A549 (cell line): ENCODE measurements at regions not wholly inside any gene's neighbourhood (a gene's known extent, or its start where the extent isn't known, plus 50 kb on each side); places are given as distances from the start of the nearest gene placed in this dataset.

ENCODE experiments used
- BHLHE40 ChIP-seq: IDR thresholded peaks from 2 replicates; pipeline ENCODE4 v1.6.1; 2012; ENCODE audit warnings: low read depth, low read length, inconsistent platforms
- CTCF ChIP-seq: fragments of >200 bp; sonication (Bioruptor Twin); formaldehyde crosslinking; IDR thresholded peaks from 3 replicates; pipeline ENCODE4 v1.5.1; 2016
- EP300 ChIP-seq, 2 experiments: fragments of >200 bp; sonication (Bioruptor Twin); formaldehyde crosslinking; IDR thresholded peaks; 2 replicates in 1 of 2; 3 replicates in 1 of 2; pipeline ENCODE4 v1.6.1; 2016 to 2017
- HDAC2 ChIP-seq: fragments of 200-600 bp; sonication (generic); IDR thresholded peaks from 2 replicates; pipeline ENCODE4 v1.6.1; 2016
- HMGXB4 ChIP-seq: fragments of 250-450 bp; sonication (Bioruptor Pico); IDR thresholded peaks from 2 replicates; pipeline ENCODE4 v1.5.0; 2021; ENCODE audit warnings: mild to moderate bottlenecking, moderate library complexity, borderline replicate concordance
- MAX ChIP-seq: IDR thresholded peaks from 2 replicates; pipeline ENCODE4 v1.6.1; 2012
- MYC ChIP-seq: IDR thresholded peaks from 2 replicates; pipeline ENCODE4 v1.6.1; 2012; ENCODE audit warnings: mild to moderate bottlenecking, inconsistent platforms, low read length, improper control_type of control experiment, borderline replicate concordance
- PBX3 ChIP-seq: IDR thresholded peaks from 2 replicates; pipeline ENCODE4 v1.6.1; 2012
- POLR2A ChIP-seq: IDR thresholded peaks from 2 replicates; pipeline ENCODE4 v1.6.1; 2012; ENCODE audit warnings: mild to moderate bottlenecking, low read length
- RAD21 ChIP-seq, 2 experiments: fragments of >200 bp in 1 of 2; sonication (Bioruptor Twin) in 1 of 2; formaldehyde crosslinking in 1 of 2; IDR thresholded peaks in 1 of 2; conservative IDR thresholded peaks in 1 of 2; 2 replicates in 1 of 2; 3 replicates in 1 of 2; pipeline ENCODE4 v1.6.1; 2012 to 2018; ENCODE audit warnings: inconsistent platforms in 1 of 2
- RARB ChIP-seq: fragments of 250-450 bp; sonication (Bioruptor Pico); IDR thresholded peaks from 2 replicates; pipeline ENCODE4 v1.8.0; 2021; ENCODE audit warnings: mild to moderate bottlenecking, moderate library complexity
- REST ChIP-seq: fragments of 200-600 bp; sonication (generic); IDR thresholded peaks from 2 replicates; pipeline ENCODE4 v1.6.1; 2016; ENCODE audit warnings: antibody characterized with exemption, mild to moderate bottlenecking, moderate library complexity
- USF2 ChIP-seq: fragments of 450-650 bp; IDR thresholded peaks from 2 replicates; pipeline ENCODE4 v1.6.1; 2014; ENCODE audit warnings: antibody characterized with exemption
- ZSCAN20 ChIP-seq: fragments of 250-450 bp; sonication (Bioruptor Pico); IDR thresholded peaks from 2 replicates; pipeline ENCODE4 v1.8.0; 2022; ENCODE audit warnings: mild to moderate bottlenecking, moderate library complexity

GRCh38 chr7:47180516-47180826 is 401.4 kb downstream of the TNS3 start:
- TF ChIP-seq PBX3: no peak
- no peak for TF ChIP-seq CTCF
- TF ChIP-seq BHLHE40: no peak
- no peak for TF ChIP-seq POLR2A
- no peak for TF ChIP-seq HMGXB4 (CRISPR knock-in tag)
- no peak for TF ChIP-seq RARB (CRISPR knock-in tag)
- TF ChIP-seq REST: no peak
- no peak for TF ChIP-seq MAX
- no peak for TF ChIP-seq HDAC2
- TF ChIP-seq ZSCAN20 (CRISPR knock-in tag): no peak
- no peak for TF ChIP-seq USF2
- TF ChIP-seq RAD21 (conservative IDR thresholded peaks at IDR 0.05 in 1 of 2, IDR thresholded peaks at IDR 0.05 in 1 of 2): 0 out of 5 replicates have a peak, but pooled peaks of 1 of the 2 experiments have one; percentile 6
- no peak for TF ChIP-seq MYC
- TF ChIP-seq EP300 (IDR thresholded peaks at IDR 0.05): no peak
